ENCODE measurements at regions not wholly inside any gene's neighbourhood (a gene's known extent, or its start where the extent isn't known, plus 50 kb on each side); places are given as distances from the start of the nearest gene placed in this dataset.

- H3K27me3 ChIP-seq (ENCODE audit: control insufficient read depth, insufficient read depth, low read length) = no peaks in the 10 kb centered on the region
- no peak overlapping the region for H3K9ac ChIP-seq (ENCODE audit: low read depth, low read length)
- H3K9me3 ChIP-seq (ENCODE audit: control insufficient read depth, insufficient read depth, low read length) = no peaks in the 10 kb centered on the region
- no peaks in the 10 kb centered on the region for H3K36me3 ChIP-seq (ENCODE audit: control insufficient read depth, insufficient read depth, low read length)
- no peaks in the 10 kb centered on the region for H3K4me1 ChIP-seq (ENCODE audit: control insufficient read depth, insufficient read depth, low read length)
- no peak overlapping the region for H3K4me3 ChIP-seq (ENCODE audit: low read depth, low read length)
Observed at GRCh38 chr14:38410442-38410841, 154.5 kb upstream of the CLEC14A start.

- Histone ChIP-seq H3K27me3 (ENCODE audit: control insufficient read depth, insufficient read depth, low read length) (no peaks in the 10 kb centered on the region), H3K4me1 (ENCODE audit: control insufficient read depth, insufficient read depth, low read length) (no peaks in the 10 kb centered on the region), H3K9ac (ENCODE audit: low read depth, low read length) (no peak overlapping the region)
Observed at GRCh38 chr14:38409071-38409705, 153.3 kb upstream of the CLEC14A start.

GRCh38 chr14:38405851-38406635, 150.2 kb upstream of the CLEC14A start:
- no peaks in the 10 kb centered on the region for H3K36me3 ChIP-seq (ENCODE audit: control insufficient read depth, insufficient read depth, low read length)
- H3K4me1 ChIP-seq (ENCODE audit: control insufficient read depth, insufficient read depth, low read length) = no peaks in the 10 kb centered on the region
- no peak overlapping the region for H3K9ac ChIP-seq (ENCODE audit: low read depth, low read length)
- no peaks in the 10 kb centered on the region for H3K27me3 ChIP-seq (ENCODE audit: control insufficient read depth, insufficient read depth, low read length)
- no peak overlapping the region for H3K4me3 ChIP-seq (ENCODE audit: low read depth, low read length)
- H3K9me3 ChIP-seq (ENCODE audit: control insufficient read depth, insufficient read depth, low read length) = no peaks in the 10 kb centered on the region

More at GRCh38 chr14:38409071-38409705, 153.3 kb upstream of the CLEC14A start:
- H3K9me3 ChIP-seq (ENCODE audit: control insufficient read depth, insufficient read depth, low read length) = no peaks in the 10 kb centered on the region
- no peak overlapping the region for H3K4me3 ChIP-seq (ENCODE audit: low read depth, low read length)
- no peaks in the 10 kb centered on the region for H3K36me3 ChIP-seq (ENCODE audit: control insufficient read depth, insufficient read depth, low read length)

- Histone ChIP-seq H3K9me3 (ENCODE audit: control insufficient read depth, insufficient read depth, low read length) (no peaks in the 10 kb centered on the region), H3K36me3 (ENCODE audit: control insufficient read depth, insufficient read depth, low read length) (no peaks in the 10 kb centered on the region), H3K9ac (ENCODE audit: low read depth, low read length) (no peak overlapping the region), H3K4me3 (ENCODE audit: low read depth, low read length) (no peak overlapping the region), H3K27me3 (ENCODE audit: control insufficient read depth, insufficient read depth, low read length) (no peaks in the 10 kb centered on the region), H3K4me1 (ENCODE audit: control insufficient read depth, insufficient read depth, low read length) (no peaks in the 10 kb centered on the region)
Observed at GRCh38 chr14:38404616-38405015, 148.7 kb upstream of the CLEC14A start.

GRCh38 chr14:38404100-38404541, 148.2 kb upstream of the CLEC14A start:
- Histone ChIP-seq H3K9me3 (ENCODE audit: control insufficient read depth, insufficient read depth, low read length) (no peaks in the 10 kb centered on the region), H3K9ac (ENCODE audit: low read depth, low read length) (no peak overlapping the region), H3K4me1 (ENCODE audit: control insufficient read depth, insufficient read depth, low read length) (no peaks in the 10 kb centered on the region), H3K4me3 (ENCODE audit: low read depth, low read length) (no peak overlapping the region), H3K36me3 (ENCODE audit: control insufficient read depth, insufficient read depth, low read length) (no peaks in the 10 kb centered on the region), H3K27me3 (ENCODE audit: control insufficient read depth, insufficient read depth, low read length) (no peaks in the 10 kb centered on the region)

- H3K9ac ChIP-seq (ENCODE audit: low read depth, low read length) = no peak overlapping the region
- H3K27me3 ChIP-seq (ENCODE audit: control insufficient read depth, insufficient read depth, low read length) = no peaks in the 10 kb centered on the region
- no peaks in the 10 kb centered on the region for H3K9me3 ChIP-seq (ENCODE audit: control insufficient read depth, insufficient read depth, low read length)
- no peaks in the 10 kb centered on the region for H3K4me1 ChIP-seq (ENCODE audit: control insufficient read depth, insufficient read depth, low read length)
- no peak overlapping the region for H3K4me3 ChIP-seq (ENCODE audit: low read depth, low read length)
- no peaks in the 10 kb centered on the region for H3K36me3 ChIP-seq (ENCODE audit: control insufficient read depth, insufficient read depth, low read length)
Observed at GRCh38 chr14:38400751-38401150, 144.9 kb upstream of the CLEC14A start.

GRCh38 chr14:38399652-38400051, 143.8 kb upstream of the CLEC14A start:
- Histone ChIP-seq H3K36me3 (ENCODE audit: control insufficient read depth, insufficient read depth, low read length) (no peaks in the 10 kb centered on the region), H3K9me3 (ENCODE audit: control insufficient read depth, insufficient read depth, low read length) (no peaks in the 10 kb centered on the region), H3K27me3 (ENCODE audit: control insufficient read depth, insufficient read depth, low read length) (no peaks in the 10 kb centered on the region), H3K4me1 (ENCODE audit: control insufficient read depth, insufficient read depth, low read length) (no peaks in the 10 kb centered on the region), H3K4me3 (ENCODE audit: low read depth, low read length) (no peak overlapping the region), H3K9ac (ENCODE audit: low read depth, low read length) (no peak overlapping the region)

GRCh38 chr14:38394767-38395166, 138.9 kb upstream of the CLEC14A start:
- no peaks in the 10 kb centered on the region for H3K36me3 ChIP-seq (ENCODE audit: control insufficient read depth, insufficient read depth, low read length)
- H3K4me1 ChIP-seq (ENCODE audit: control insufficient read depth, insufficient read depth, low read length) = no peaks in the 10 kb centered on the region
- no peaks in the 10 kb centered on the region for H3K27me3 ChIP-seq (ENCODE audit: control insufficient read depth, insufficient read depth, low read length)
- H3K4me3 ChIP-seq (ENCODE audit: low read depth, low read length) = no peak overlapping the region
- no peak overlapping the region for H3K9ac ChIP-seq (ENCODE audit: low read depth, low read length)
- H3K9me3 ChIP-seq (ENCODE audit: control insufficient read depth, insufficient read depth, low read length) = no peaks in the 10 kb centered on the region

GRCh38 chr14:38394064-38394463, 138.2 kb upstream of the CLEC14A start:
- no peaks in the 10 kb centered on the region for H3K36me3 ChIP-seq (ENCODE audit: control insufficient read depth, insufficient read depth, low read length)
- H3K9me3 ChIP-seq (ENCODE audit: control insufficient read depth, insufficient read depth, low read length) = no peaks in the 10 kb centered on the region
- no peaks in the 10 kb centered on the region for H3K4me1 ChIP-seq (ENCODE audit: control insufficient read depth, insufficient read depth, low read length)
- no peak overlapping the region for H3K9ac ChIP-seq (ENCODE audit: low read depth, low read length)
- no peak overlapping the region for H3K4me3 ChIP-seq (ENCODE audit: low read depth, low read length)
- no peaks in the 10 kb centered on the region for H3K27me3 ChIP-seq (ENCODE audit: control insufficient read depth, insufficient read depth, low read length)

- H3K27me3 ChIP-seq (ENCODE audit: control insufficient read depth, insufficient read depth, low read length) = no peaks in the 10 kb centered on the region
- no peaks in the 10 kb centered on the region for H3K36me3 ChIP-seq (ENCODE audit: control insufficient read depth, insufficient read depth, low read length)
- H3K9me3 ChIP-seq (ENCODE audit: control insufficient read depth, insufficient read depth, low read length) = no peaks in the 10 kb centered on the region
- no peak overlapping the region for H3K9ac ChIP-seq (ENCODE audit: low read depth, low read length)
- H3K4me1 ChIP-seq (ENCODE audit: control insufficient read depth, insufficient read depth, low read length) = no peaks in the 10 kb centered on the region
- no peak overlapping the region for H3K4me3 ChIP-seq (ENCODE audit: low read depth, low read length)
Observed at GRCh38 chr14:38391334-38391733, 135.4 kb upstream of the CLEC14A start.

- no peaks in the 10 kb centered on the region for H3K9me3 ChIP-seq (ENCODE audit: control insufficient read depth, insufficient read depth, low read length)
- H3K4me1 ChIP-seq (ENCODE audit: control insufficient read depth, insufficient read depth, low read length) = no peaks in the 10 kb centered on the region
- H3K9ac ChIP-seq (ENCODE audit: low read depth, low read length) = no peak overlapping the region
- no peak overlapping the region for H3K4me3 ChIP-seq (ENCODE audit: low read depth, low read length)
- H3K36me3 ChIP-seq (ENCODE audit: control insufficient read depth, insufficient read depth, low read length) = no peaks in the 10 kb centered on the region
- no peaks in the 10 kb centered on the region for H3K27me3 ChIP-seq (ENCODE audit: control insufficient read depth, insufficient read depth, low read length)
Observed at GRCh38 chr14:38389681-38390080, 133.8 kb upstream of the CLEC14A start.

GRCh38 chr14:38387821-38388220, 131.9 kb upstream of the CLEC14A start:
- H3K27me3 ChIP-seq (ENCODE audit: control insufficient read depth, insufficient read depth, low read length) = no peaks in the 10 kb centered on the region
- no peak overlapping the region for H3K4me3 ChIP-seq (ENCODE audit: low read depth, low read length)
- no peaks in the 10 kb centered on the region for H3K4me1 ChIP-seq (ENCODE audit: control insufficient read depth, insufficient read depth, low read length)
- no peak overlapping the region for H3K9ac ChIP-seq (ENCODE audit: low read depth, low read length)
- no peaks in the 10 kb centered on the region for H3K9me3 ChIP-seq (ENCODE audit: control insufficient read depth, insufficient read depth, low read length)
- no peaks in the 10 kb centered on the region for H3K36me3 ChIP-seq (ENCODE audit: control insufficient read depth, insufficient read depth, low read length)

Measured in iPS-15b (cell line).